WTC11 (cell line): ENCODE measurements at regions not wholly inside any gene's neighbourhood (a gene's known extent, or its start where the extent isn't known, plus 50 kb on each side); places are given as distances from the start of the nearest gene placed in this dataset.
"Not testable (repeated sequence)": the region's sequence is repeated elsewhere in the genome, so short reads cannot be mapped to it uniquely, and the experiment has no call there.

Source experiments
- ATAC-seq: fragments of 200-7000 bp; cut with Tn5 transposase; 2 replicates; pipeline ENCODE4 v1.10.0; 2021; ENCODE audit warnings: mild to moderate bottlenecking, moderate library complexity
- CTCF ChIA-PET: fragments of 300-600 bp; sonication (Branson Sonifier 250); formaldehyde crosslinking; loops from one replicate; lab custom pipeline; 2021; ENCODE audit warnings: antibody characterized with exemption; lab: Charles Lee
- POLR2A ChIA-PET: fragments of 350-600 bp; sonication (Branson Sonifier 250); formaldehyde crosslinking; loops from one replicate; lab custom pipeline; 2021; ENCODE audit warnings: antibody characterized with exemption; lab: Charles Lee
- DNase-seq: peaks from one replicate; pipeline ENCODE4 v3.0.0; 2021; ENCODE audit warnings: low spot score
- H3K27ac Mint-ChIP-seq: 2 replicates; pipeline ENCODE4 v1.8.0; 2021; ENCODE audit warnings: mixed read lengths
- H3K27me3 Mint-ChIP-seq: 2 replicates; pipeline ENCODE4 v1.8.0; 2021; ENCODE audit warnings: low read depth, mild to moderate bottlenecking, moderate library complexity, mixed read lengths
- H3K36me3 Mint-ChIP-seq: 2 replicates; pipeline ENCODE4 v1.8.0; 2021; ENCODE audit warnings: mixed read lengths
- H3K4me1 Mint-ChIP-seq: 2 replicates; pipeline ENCODE4 v1.8.0; 2022; ENCODE audit warnings: mixed read lengths
- H3K4me3 Mint-ChIP-seq: 2 replicates; pipeline ENCODE4 v1.8.0; 2021; ENCODE audit warnings: mild to moderate bottlenecking, moderate library complexity, mixed read lengths
- H3K9me3 Mint-ChIP-seq: 2 replicates; pipeline ENCODE4 v1.8.0; 2021; ENCODE audit warnings: mixed read lengths
- CREM ChIP-seq: sonication (generic); formaldehyde crosslinking; IDR thresholded peaks from 2 replicates; pipeline ENCODE4 v1.8.1; 2022; ENCODE audit warnings: mild to moderate bottlenecking, missing genetic modification reagents, moderate library complexity
- EMX1 ChIP-seq: fragments of 250-450 bp; sonication (Bioruptor Pico); IDR thresholded peaks from 2 replicates; pipeline ENCODE4 v1.8.0; 2021; ENCODE audit warnings: mild to moderate bottlenecking
- ESRRA ChIP-seq: sonication (generic); formaldehyde crosslinking; IDR thresholded peaks from 2 replicates; pipeline ENCODE4 v1.8.1; 2022; ENCODE audit warnings: mild to moderate bottlenecking, missing genetic modification reagents, borderline replicate concordance
- GABPB1 ChIP-seq: sonication (generic); formaldehyde crosslinking; IDR thresholded peaks from 2 replicates; pipeline ENCODE4 v1.8.1; 2023; ENCODE audit warnings: mild to moderate bottlenecking, missing genetic modification reagents
- HMGA2 ChIP-seq: fragments of 250-450 bp; sonication (Bioruptor Pico); IDR thresholded peaks from 2 replicates; pipeline ENCODE4 v1.4.0; 2021; ENCODE audit warnings: mild to moderate bottlenecking, moderate library complexity
- NFYB ChIP-seq: sonication (generic); formaldehyde crosslinking; conservative IDR thresholded peaks from 2 replicates; pipeline ENCODE4 v1.8.0; 2022; ENCODE audit warnings: low read depth, missing genetic modification reagents
- NR1H2 ChIP-seq: sonication (generic); formaldehyde crosslinking; IDR thresholded peaks from 2 replicates; pipeline ENCODE4 v1.9.0; 2021; ENCODE audit warnings: mild to moderate bottlenecking, moderate library complexity, missing genetic modification reagents
- PRRX2 ChIP-seq: fragments of 250-450 bp; sonication (Bioruptor Pico); IDR thresholded peaks from 2 replicates; pipeline ENCODE4 v1.8.0; 2021; ENCODE audit warnings: mild to moderate bottlenecking
- SP1 ChIP-seq: sonication (generic); formaldehyde crosslinking; conservative IDR thresholded peaks from 2 replicates; pipeline ENCODE4 v1.8.1; 2022; ENCODE audit warnings: missing genetic modification reagents
- TP53 ChIP-seq: sonication (generic); formaldehyde crosslinking; IDR thresholded peaks from 2 replicates; pipeline ENCODE4 v1.8.1; 2023; ENCODE audit warnings: mild to moderate bottlenecking, missing genetic modification reagents
- ZBTB21 ChIP-seq: sonication (generic); formaldehyde crosslinking; IDR thresholded peaks from 2 replicates; pipeline ENCODE4 v1.8.1; 2023; ENCODE audit warnings: mild to moderate bottlenecking, missing genetic modification reagents, borderline replicate concordance
- ZNF121 ChIP-seq: sonication (generic); formaldehyde crosslinking; IDR thresholded peaks from 2 replicates; pipeline ENCODE4 v1.8.0; 2023; ENCODE audit warnings: missing genetic modification reagents
- ZNF671 ChIP-seq: fragments of 250-450 bp; sonication (Bioruptor Pico); IDR thresholded peaks from 2 replicates; pipeline ENCODE4 v1.8.0; 2021; ENCODE audit warnings: mild to moderate bottlenecking
- TF ChIP-seq, protein P1 (sequence below): sonication (generic); formaldehyde crosslinking; IDR thresholded peaks from 2 replicates; pipeline ENCODE4 v1.8.0; 2022; ENCODE audit warnings: mild to moderate bottlenecking, missing genetic modification reagents
- TF ChIP-seq, protein P2 (sequence below): sonication (generic); formaldehyde crosslinking; IDR thresholded peaks from 2 replicates; pipeline ENCODE4 v1.8.1; 2022; ENCODE audit warnings: low read depth, mild to moderate bottlenecking, moderate library complexity, missing genetic modification reagents, borderline replicate concordance
- TF ChIP-seq, protein P3 (sequence below): fragments of 200-600 bp; IDR thresholded peaks from 2 replicates; pipeline ENCODE4 v1.8.0; 2022; ENCODE audit warnings: antibody characterized with exemption
- TF ChIP-seq, protein P4 (sequence below): sonication (generic); formaldehyde crosslinking; IDR thresholded peaks from 2 replicates; pipeline ENCODE4 v1.8.1; 2023; ENCODE audit warnings: mild to moderate bottlenecking, missing genetic modification reagents, borderline replicate concordance
- TF ChIP-seq, protein P5 (sequence below): fragments of 250-450 bp; sonication (Bioruptor Pico); IDR thresholded peaks from 2 replicates; pipeline ENCODE4 v2.1.2; 2022; ENCODE audit warnings: mild to moderate bottlenecking, moderate library complexity
- TF ChIP-seq, protein P6 (sequence below): sonication (generic); formaldehyde crosslinking; IDR thresholded peaks from 2 replicates; pipeline ENCODE4 v1.8.0; 2022; ENCODE audit warnings: mild to moderate bottlenecking, missing genetic modification reagents

DNA sequence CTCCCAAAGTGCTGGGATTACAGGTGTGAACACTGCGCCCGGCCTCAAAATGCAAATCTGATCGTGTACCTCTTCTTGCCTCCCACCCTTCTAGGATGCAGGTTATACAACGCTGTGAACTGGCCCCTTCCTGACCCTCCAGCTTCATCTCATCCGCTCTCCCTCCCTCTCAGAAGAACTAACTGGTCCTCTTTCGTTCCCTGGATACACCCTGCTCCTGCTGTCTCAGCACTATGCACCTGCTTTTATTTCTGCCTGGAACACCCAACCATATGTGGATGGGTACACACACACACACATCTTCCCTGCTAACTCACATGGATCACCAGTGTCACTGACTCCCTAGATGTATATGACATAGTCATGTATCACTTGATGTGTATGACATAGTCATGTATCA lies 56.1 kb upstream of the VASH1 start:
- Mint-ChIP-seq H3K27me3 (no peaks in the 10 kb centered on the region), H3K36me3 (no peaks in the 10 kb centered on the region; the same call in 1 of the 2 replicates), H3K9me3 (peaks cover 19% of the 10 kb centered on the region), H3K4me3 (no peak overlapping the region), H3K27ac (no peak overlapping the region), H3K4me1 (peaks cover under 1% of the 10 kb centered on the region; the same call in 1 of the 2 replicates)
- ChIA-PET POLR2A (no interaction called here), CTCF (interaction anchor here (8.8 kb wide), 1 partner anchor 79 kb away, joined by 124 read pairs; no protein-coding TSS in a partner anchor)
- DNase-seq: no peak
- no peak for TF ChIP-seq TP53
- no peak for TF ChIP-seq NR1H2 (CRISPR knock-in tag)
- TF ChIP-seq GABPB1 (CRISPR knock-in tag): no peak
- no peak for TF ChIP-seq CREM
- TF ChIP-seq, protein P1, sequence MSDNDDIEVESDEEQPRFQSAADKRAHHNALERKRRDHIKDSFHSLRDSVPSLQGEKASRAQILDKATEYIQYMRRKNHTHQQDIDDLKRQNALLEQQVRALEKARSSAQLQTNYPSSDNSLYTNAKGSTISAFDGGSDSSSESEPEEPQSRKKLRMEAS: no peak
- TF ChIP-seq, protein P2, sequence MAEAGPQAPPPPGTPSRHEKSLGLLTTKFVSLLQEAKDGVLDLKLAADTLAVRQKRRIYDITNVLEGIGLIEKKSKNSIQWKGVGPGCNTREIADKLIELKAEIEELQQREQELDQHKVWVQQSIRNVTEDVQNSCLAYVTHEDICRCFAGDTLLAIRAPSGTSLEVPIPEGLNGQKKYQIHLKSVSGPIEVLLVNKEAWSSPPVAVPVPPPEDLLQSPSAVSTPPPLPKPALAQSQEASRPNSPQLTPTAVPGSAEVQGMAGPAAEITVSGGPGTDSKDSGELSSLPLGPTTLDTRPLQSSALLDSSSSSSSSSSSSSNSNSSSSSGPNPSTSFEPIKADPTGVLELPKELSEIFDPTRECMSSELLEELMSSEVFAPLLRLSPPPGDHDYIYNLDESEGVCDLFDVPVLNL: no peak
- ATAC-seq: no peak

DNA sequence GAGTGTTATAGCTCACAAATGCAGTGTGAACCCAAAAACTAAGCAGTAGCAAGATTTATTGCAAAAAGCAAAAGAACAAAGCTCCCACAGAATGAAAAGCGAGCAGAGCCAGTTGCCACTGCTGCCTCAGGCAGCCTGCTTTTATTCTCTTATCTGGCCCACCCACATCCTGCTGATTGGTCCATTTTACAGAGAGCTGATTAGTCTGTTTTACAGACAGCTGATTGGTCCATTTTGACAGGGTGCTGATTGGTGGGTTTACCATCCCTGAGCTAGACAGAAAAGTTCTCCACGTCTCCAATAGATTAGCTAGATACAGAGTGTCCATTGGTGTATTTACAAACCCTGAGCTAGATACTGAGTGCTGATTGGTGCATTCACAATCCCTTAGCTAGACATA lies 55.1 kb upstream of the VASH1 start:
- H3K36me3 Mint-ChIP-seq, ATAC-seq, H3K27me3 Mint-ChIP-seq, POLR2A ChIA-PET, DNase-seq, H3K27ac Mint-ChIP-seq, H3K4me1 Mint-ChIP-seq, H3K4me3 Mint-ChIP-seq: not testable (repeated sequence)
- TF ChIP-seq NFYB (CRISPR knock-in tag): peak; percentile 51
- CTCF ChIA-PET: interaction anchor here (1.7 to 8.8 kb wide), 2 partner anchors 78 to 106 kb away, joined by 3 to 124 read pairs; partner anchors contain the start of gene ANGEL1
- peaks cover 15% of the 10 kb centered on the region for H3K9me3 Mint-ChIP-seq

DNA sequence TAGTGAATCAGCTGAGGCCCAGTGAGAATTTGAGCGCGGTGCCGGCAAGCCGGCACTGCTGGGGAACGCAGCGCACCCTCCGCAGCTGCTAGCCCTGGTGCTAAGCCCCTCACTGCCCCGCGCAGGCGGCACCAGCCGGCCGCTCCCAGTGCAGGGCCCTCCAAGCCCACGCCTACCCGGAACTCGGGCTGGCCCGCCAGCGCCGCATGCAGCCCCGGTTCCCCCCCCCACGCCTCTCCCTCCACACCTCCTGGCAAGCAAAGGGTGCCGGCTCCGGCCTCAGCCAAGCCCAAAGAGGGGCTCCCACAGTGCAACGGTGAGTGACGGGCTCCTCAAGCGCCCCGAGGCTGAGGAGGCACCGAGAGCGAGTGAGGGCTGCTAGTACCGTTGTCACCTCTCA lies 54.5 kb upstream of the VASH1 start:
- H3K9me3 Mint-ChIP-seq: peaks cover 11% of the 10 kb centered on the region
- CTCF ChIA-PET: interaction anchor here (1.7 to 8.8 kb wide), 2 partner anchors 77 to 106 kb away, joined by 3 to 124 read pairs; partner anchors contain the start of gene ANGEL1
- ATAC-seq: no peak

More for the DNA sequence above, 54.5 kb upstream of the VASH1 start:
- H3K27ac Mint-ChIP-seq: no peak overlapping the region
- POLR2A ChIA-PET: no interaction called here
- DNase-seq: no peak
- H3K4me3 Mint-ChIP-seq: no peak overlapping the region
- TF ChIP-seq PRRX2 (CRISPR knock-in tag) (no peak), ZNF671 (CRISPR knock-in tag) (no peak), EMX1 (CRISPR knock-in tag) (no peak), HMGA2 (no peak), ESRRA (CRISPR knock-in tag) (no peak), ZBTB21 (CRISPR knock-in tag) (no peak), ZNF121 (CRISPR knock-in tag) (no peak), SP1 (CRISPR knock-in tag) (no peak)
- TF ChIP-seq, protein P3, sequence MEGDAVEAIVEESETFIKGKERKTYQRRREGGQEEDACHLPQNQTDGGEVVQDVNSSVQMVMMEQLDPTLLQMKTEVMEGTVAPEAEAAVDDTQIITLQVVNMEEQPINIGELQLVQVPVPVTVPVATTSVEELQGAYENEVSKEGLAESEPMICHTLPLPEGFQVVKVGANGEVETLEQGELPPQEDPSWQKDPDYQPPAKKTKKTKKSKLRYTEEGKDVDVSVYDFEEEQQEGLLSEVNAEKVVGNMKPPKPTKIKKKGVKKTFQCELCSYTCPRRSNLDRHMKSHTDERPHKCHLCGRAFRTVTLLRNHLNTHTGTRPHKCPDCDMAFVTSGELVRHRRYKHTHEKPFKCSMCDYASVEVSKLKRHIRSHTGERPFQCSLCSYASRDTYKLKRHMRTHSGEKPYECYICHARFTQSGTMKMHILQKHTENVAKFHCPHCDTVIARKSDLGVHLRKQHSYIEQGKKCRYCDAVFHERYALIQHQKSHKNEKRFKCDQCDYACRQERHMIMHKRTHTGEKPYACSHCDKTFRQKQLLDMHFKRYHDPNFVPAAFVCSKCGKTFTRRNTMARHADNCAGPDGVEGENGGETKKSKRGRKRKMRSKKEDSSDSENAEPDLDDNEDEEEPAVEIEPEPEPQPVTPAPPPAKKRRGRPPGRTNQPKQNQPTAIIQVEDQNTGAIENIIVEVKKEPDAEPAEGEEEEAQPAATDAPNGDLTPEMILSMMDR: no peak
- TF ChIP-seq, protein P4, sequence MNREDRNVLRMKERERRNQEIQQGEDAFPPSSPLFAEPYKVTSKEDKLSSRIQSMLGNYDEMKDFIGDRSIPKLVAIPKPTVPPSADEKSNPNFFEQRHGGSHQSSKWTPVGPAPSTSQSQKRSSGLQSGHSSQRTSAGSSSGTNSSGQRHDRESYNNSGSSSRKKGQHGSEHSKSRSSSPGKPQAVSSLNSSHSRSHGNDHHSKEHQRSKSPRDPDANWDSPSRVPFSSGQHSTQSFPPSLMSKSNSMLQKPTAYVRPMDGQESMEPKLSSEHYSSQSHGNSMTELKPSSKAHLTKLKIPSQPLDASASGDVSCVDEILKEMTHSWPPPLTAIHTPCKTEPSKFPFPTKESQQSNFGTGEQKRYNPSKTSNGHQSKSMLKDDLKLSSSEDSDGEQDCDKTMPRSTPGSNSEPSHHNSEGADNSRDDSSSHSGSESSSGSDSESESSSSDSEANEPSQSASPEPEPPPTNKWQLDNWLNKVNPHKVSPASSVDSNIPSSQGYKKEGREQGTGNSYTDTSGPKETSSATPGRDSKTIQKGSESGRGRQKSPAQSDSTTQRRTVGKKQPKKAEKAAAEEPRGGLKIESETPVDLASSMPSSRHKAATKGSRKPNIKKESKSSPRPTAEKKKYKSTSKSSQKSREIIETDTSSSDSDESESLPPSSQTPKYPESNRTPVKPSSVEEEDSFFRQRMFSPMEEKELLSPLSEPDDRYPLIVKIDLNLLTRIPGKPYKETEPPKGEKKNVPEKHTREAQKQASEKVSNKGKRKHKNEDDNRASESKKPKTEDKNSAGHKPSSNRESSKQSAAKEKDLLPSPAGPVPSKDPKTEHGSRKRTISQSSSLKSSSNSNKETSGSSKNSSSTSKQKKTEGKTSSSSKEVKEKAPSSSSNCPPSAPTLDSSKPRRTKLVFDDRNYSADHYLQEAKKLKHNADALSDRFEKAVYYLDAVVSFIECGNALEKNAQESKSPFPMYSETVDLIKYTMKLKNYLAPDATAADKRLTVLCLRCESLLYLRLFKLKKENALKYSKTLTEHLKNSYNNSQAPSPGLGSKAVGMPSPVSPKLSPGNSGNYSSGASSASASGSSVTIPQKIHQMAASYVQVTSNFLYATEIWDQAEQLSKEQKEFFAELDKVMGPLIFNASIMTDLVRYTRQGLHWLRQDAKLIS (CRISPR knock-in tag): no peak
- TF ChIP-seq, protein P5, sequence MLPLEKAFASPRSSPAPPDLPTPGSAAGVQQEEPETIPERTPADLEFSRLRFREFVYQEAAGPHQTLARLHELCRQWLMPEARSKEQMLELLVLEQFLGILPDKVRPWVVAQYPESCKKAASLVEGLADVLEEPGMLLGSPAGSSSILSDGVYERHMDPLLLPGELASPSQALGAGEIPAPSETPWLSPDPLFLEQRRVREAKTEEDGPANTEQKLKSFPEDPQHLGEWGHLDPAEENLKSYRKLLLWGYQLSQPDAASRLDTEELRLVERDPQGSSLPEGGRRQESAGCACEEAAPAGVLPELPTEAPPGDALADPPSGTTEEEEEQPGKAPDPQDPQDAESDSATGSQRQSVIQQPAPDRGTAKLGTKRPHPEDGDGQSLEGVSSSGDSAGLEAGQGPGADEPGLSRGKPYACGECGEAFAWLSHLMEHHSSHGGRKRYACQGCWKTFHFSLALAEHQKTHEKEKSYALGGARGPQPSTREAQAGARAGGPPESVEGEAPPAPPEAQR (CRISPR knock-in tag): no peak
- TF ChIP-seq, protein P6, sequence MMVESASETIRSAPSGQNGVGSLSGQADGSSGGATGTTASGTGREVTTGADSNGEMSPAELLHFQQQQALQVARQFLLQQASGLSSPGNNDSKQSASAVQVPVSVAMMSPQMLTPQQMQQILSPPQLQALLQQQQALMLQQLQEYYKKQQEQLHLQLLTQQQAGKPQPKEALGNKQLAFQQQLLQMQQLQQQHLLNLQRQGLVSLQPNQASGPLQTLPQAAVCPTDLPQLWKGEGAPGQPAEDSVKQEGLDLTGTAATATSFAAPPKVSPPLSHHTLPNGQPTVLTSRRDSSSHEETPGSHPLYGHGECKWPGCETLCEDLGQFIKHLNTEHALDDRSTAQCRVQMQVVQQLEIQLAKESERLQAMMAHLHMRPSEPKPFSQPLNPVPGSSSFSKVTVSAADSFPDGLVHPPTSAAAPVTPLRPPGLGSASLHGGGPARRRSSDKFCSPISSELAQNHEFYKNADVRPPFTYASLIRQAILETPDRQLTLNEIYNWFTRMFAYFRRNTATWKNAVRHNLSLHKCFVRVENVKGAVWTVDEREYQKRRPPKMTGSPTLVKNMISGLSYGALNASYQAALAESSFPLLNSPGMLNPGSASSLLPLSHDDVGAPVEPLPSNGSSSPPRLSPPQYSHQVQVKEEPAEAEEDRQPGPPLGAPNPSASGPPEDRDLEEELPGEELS (CRISPR knock-in tag): no peak
- H3K36me3 Mint-ChIP-seq: no peaks in the 10 kb centered on the region; the same call in 1 of the 2 replicates
- H3K4me1 Mint-ChIP-seq: peaks cover 4% of the 10 kb centered on the region; the same call in 1 of the 2 replicates
- H3K27me3 Mint-ChIP-seq: no peaks in the 10 kb centered on the region
